HepG2 (cell line): ENCODE measurements at regions not wholly inside any gene's neighbourhood (a gene's known extent, or its start where the extent isn't known, plus 50 kb on each side); places are given as distances from the start of the nearest gene placed in this dataset.

ENCODE experiments used
- DNMT1 ChIP-seq: sonication (generic); formaldehyde crosslinking; IDR thresholded peaks from 2 replicates; pipeline ENCODE4 v1.5.1; 2020; ENCODE audit warnings: mild to moderate bottlenecking, missing genetic modification reagents
- FOXO1 ChIP-seq: sonication (generic); formaldehyde crosslinking; IDR thresholded peaks from 2 replicates; pipeline ENCODE4 v1.4.0; 2020; ENCODE audit warnings: missing genetic modification reagents
- HIC2 ChIP-seq: sonication (generic); formaldehyde crosslinking; IDR thresholded peaks from 2 replicates; pipeline ENCODE4 v1.9.0; 2022; ENCODE audit warnings: low read depth, missing genetic modification reagents
- IRF9 ChIP-seq: sonication (generic); formaldehyde crosslinking; IDR thresholded peaks from 2 replicates; pipeline ENCODE4 v1.8.0; 2022; ENCODE audit warnings: missing genetic modification reagents, mild to moderate bottlenecking, borderline replicate concordance
- TBX2 ChIP-seq: sonication (generic); formaldehyde crosslinking; IDR thresholded peaks from 2 replicates; pipeline ENCODE4 v1.5.0; 2020; ENCODE audit warnings: missing genetic modification reagents, mild to moderate bottlenecking, borderline replicate concordance
- TFDP1 ChIP-seq: IDR thresholded peaks from 2 replicates; pipeline ENCODE4 v1.6.1; 2016; ENCODE audit warnings: missing compliant biosample characterization, missing genetic modification reagents, borderline replicate concordance
- TSC22D2 ChIP-seq: sonication (generic); formaldehyde crosslinking; IDR thresholded peaks from 2 replicates; pipeline ENCODE4 v1.5.1; 2020; ENCODE audit warnings: missing genetic modification reagents, mild to moderate bottlenecking, borderline replicate concordance
- ZNF318 ChIP-seq: sonication (generic); formaldehyde crosslinking; IDR thresholded peaks from 2 replicates; pipeline ENCODE4 v1.4.0; 2020; ENCODE audit warnings: mild to moderate bottlenecking, missing genetic modification reagents
- ZNF512 ChIP-seq: sonication (generic); formaldehyde crosslinking; IDR thresholded peaks from 2 replicates; pipeline ENCODE4 v1.4.0; 2020; ENCODE audit warnings: mild to moderate bottlenecking, missing genetic modification reagents
- ZNF776 ChIP-seq: sonication (generic); formaldehyde crosslinking; IDR thresholded peaks from 2 replicates; pipeline ENCODE4 v1.4.0; 2020; ENCODE audit warnings: mild to moderate bottlenecking, missing genetic modification reagents
- ZNF777 ChIP-seq: sonication (generic); formaldehyde crosslinking; IDR thresholded peaks from 2 replicates; pipeline ENCODE4 v1.4.0; 2020; ENCODE audit warnings: missing genetic modification reagents
- ZSCAN21 ChIP-seq: sonication (generic); formaldehyde crosslinking; IDR thresholded peaks from 2 replicates; pipeline ENCODE4 v1.8.0; 2022; ENCODE audit warnings: mild to moderate bottlenecking, missing genetic modification reagents, moderate library complexity, borderline replicate concordance

- no peak for TF ChIP-seq ZNF318 (CRISPR knock-in tag)
- TF ChIP-seq FOXO1 (CRISPR knock-in tag), result no peak
- peak; percentile 66; the same call in 1 of the 2 replicates for TF ChIP-seq ZNF776 (CRISPR knock-in tag)
- TF ChIP-seq ZSCAN21, result no peak
- TF ChIP-seq ZNF777 (CRISPR knock-in tag), result no peak; the same call in 1 of the 2 replicates
- TF ChIP-seq ZNF512, result 0 out of 2 replicates have a peak, but pooled peaks have one; percentile 51
- TF ChIP-seq TBX2 (CRISPR knock-in tag), result peak; percentile 13; the same call in 1 of the 2 replicates
- TF ChIP-seq DNMT1, result 0 out of 2 replicates have a peak, but pooled peaks have one; percentile 39
- TF ChIP-seq TSC22D2 (CRISPR knock-in tag), result no peak
- no peak for TF ChIP-seq TFDP1 (CRISPR knock-in tag)
- TF ChIP-seq HIC2 (CRISPR knock-in tag), result 0 out of 2 replicates have a peak, but pooled peaks have one; percentile 47
- TF ChIP-seq IRF9, result no peak; the same call in 1 of the 2 replicates
Measured at GRCh38 chr20:50295762-50296449, 105.3 kb downstream of the CEBPB start (continued).
